Activated T-cell treated with anti-CD3 and anti-CD28 coated beads, Interleukin-2, amount 50 U/mL, for 48 hours (primary cell): ENCODE measurements at regions not wholly inside any gene's neighbourhood (a gene's known extent, or its start where the extent isn't known, plus 50 kb on each side); places are given as distances from the start of the nearest gene placed in this dataset.
"Not testable (repeated sequence)": the region's sequence is repeated elsewhere in the genome, so short reads cannot be mapped to it uniquely, and the experiment has no call there.

Experiments used
- DNase-seq, 2 experiments: peaks; one replicate each; pipeline ENCODE4 v3.0.0-alpha.2; 2020

DNA sequence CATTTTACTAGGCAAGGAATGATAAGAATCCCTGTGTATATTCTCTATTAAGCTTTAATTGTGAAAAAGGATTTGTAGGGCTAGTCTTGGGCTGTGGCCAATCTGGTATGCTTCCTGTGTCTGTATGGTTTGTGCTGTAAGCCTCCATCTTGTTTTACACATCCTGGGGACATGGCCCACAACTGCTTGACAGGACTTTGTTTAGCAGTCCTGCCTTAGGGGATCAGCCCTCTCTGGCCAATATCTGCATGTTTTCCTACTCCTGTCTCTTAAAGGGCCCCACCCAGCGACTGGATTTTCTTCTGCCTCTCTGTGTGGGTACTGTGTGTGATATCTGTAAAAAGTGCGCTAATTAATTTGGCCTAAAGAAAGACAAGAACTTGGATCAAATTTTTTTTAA lies 813.2 kb downstream of the PLA2G4A start:
- no peak for DNase-seq

- DNase-seq: no peak
Measured at GRCh38 chr1:187645651-187646050, 816.9 kb downstream of the PLA2G4A start.

DNA sequence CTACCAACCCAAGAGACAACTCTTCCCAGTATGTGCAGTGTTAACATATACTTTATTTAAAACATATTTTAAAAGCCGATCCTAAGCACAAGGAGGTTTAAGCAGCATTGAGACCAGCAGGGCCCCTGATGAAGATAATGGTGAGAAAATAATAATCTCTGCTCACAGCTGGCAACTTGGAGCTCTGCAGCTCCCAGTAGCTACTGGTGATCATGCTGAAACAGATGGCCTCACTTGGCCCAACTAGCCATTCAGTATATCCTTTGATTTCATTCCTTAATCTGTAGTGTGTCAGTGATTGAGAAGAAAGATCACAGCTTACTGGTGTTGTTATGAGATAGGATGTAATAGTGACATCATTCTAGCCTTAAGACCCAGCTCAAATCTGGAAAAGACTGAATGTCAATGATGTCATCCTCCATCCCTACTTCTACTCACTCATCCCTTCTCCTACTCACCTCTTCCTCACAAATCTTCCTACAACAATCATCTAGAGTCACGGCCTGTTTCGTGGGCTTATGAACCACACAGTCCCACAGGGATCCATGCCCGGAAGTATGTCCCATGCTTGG lies 817.9 kb downstream of the PLA2G4A start:
- DNase-seq: no peak

DNA sequence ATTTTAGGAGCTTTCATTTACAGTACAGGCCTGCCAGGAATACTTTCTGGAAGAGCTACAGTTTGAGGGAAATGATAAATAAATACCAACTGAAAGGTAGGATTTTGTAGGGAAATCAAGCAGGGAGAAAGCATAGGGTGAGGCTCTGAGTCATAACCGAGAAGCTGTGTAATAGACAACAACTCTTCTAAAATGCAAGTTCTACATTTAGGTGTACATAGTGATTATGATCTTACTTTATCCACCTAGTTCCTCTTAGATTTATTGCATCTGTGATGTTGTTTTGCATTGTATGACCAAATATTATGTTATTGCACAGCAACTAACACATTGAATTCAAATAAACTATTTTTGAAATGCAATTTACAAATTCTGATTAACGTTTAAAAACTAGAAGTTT lies 819.3 kb downstream of the PLA2G4A start:
- no peak for DNase-seq

DNA sequence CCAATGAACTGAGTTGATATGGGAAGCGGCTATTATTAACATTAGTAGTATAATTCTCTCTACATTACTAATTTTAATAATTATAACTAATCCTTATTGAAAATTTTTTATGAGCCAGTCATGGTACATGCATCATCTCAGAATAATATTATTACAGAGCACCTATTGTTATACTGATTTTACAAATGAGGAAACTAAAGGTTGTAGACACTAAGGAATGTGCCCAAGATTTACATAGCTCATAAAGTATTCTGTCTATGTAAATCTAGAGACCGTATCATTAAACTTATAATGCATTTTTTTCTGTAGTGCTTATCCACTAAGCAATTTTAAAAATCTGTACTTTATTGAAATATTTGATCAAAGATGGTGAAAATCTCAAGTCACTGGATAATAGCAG lies 825.9 kb downstream of the PLA2G4A start:
- DNase-seq: no peak

- no peak for DNase-seq
Measured at GRCh38 chr1:187655104-187655503, 826.4 kb downstream of the PLA2G4A start.

GRCh38 chr1:187665483-187665882 lies 836.7 kb downstream of the PLA2G4A start:
- no peak for DNase-seq

- no peak for DNase-seq
Measured at GRCh38 chr1:187680823-187681222, 852.1 kb downstream of the PLA2G4A start.

- no peak for DNase-seq
Measured at GRCh38 chr1:187682112-187682511, 853.4 kb downstream of the PLA2G4A start.

DNA sequence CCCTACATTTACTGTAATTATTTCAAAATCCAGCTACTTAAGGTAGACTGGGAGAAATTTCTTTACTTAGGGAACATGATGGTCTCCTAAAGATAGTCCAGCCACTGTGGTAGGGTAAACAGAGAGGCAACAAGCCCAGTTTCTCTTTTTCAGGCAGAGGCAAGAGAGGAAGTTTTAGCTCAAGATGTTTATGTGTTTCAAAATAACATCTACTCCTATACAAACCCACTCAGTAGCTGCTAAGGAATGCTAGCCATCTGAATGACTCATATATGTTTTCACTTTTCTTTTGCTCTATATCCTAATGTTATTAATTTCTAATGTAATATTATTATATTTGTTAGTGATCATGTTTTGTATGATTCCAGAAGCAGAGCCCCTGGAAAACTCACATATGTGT lies 856.6 kb downstream of the PLA2G4A start:
- no peak for DNase-seq

DNA sequence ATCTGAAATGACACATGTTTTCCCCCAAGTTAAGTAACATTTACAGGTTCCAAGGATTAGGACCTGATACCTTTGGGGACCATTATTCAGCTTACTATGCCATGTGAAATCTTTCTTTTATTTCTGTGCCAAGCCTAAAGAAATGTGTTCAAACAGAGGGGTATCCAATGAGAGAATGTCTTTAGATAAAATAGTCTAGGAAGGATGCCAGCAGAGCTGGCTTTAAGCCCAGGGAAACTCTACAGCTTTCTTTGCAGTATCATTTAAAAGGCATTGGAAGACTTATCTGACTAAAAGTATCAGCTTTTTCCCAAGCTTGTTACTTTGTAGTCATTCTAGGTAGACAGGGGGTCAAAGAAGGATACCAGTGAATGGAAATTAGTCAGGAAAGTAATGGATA lies 860.4 kb downstream of the PLA2G4A start:
- no peak for DNase-seq

GRCh38 chr1:187691439-187691838 lies 862.7 kb downstream of the PLA2G4A start:
- DNase-seq: no peak

DNA sequence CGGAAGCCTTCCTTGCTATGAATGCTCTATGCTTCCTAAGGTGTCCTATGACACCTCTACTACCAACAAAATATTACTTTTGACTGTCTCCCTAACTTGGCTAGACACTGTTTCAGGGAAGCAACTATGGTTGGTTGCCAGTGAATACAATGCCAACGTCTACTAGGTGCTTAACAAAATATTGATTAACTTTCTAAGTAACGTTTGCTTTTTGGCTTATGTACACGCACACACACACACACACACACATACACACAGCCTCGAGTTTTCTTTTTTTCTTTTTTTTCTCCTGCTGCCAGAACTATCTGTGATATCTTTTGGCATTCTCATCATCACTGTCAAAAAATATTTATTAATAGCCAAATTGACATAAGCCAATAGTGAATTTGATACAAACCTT lies 864.0 kb downstream of the PLA2G4A start:
- DNase-seq: no peak

DNA sequence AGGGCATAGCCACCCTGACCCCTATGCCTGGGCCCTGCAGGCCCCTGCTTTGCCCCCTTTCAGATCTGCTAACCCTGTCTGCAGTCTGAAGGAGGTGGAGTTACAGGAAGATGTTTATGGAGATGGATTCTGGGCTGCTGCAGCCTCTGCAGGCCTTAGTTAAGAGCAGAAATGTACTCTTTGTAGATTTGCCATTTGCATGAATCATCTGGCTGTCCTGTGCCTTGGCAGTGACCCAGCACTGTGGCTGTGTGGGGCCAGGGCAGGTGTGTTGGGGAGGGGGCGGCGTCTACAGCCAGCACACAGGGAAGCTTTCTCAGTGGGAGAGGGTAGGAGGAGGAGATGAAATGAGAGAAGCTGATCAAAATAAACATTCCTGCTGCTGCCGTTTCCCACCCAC lies 867.3 kb downstream of the PLA2G4A start:
- no peak for DNase-seq

GRCh38 chr1:187703138-187704130 lies 874.7 kb downstream of the PLA2G4A start:
- DNase-seq: not testable (repeated sequence)

GRCh38 chr1:187714470-187714869 lies 885.7 kb downstream of the PLA2G4A start:
- no peak for DNase-seq

- DNase-seq: no peak
Measured at GRCh38 chr1:187715483-187715882, 886.7 kb downstream of the PLA2G4A start.

GRCh38 chr1:187716160-187716559 lies 887.4 kb downstream of the PLA2G4A start:
- no peak for DNase-seq

- DNase-seq: no peak
Measured at GRCh38 chr1:187718527-187718926, 889.8 kb downstream of the PLA2G4A start.

DNA sequence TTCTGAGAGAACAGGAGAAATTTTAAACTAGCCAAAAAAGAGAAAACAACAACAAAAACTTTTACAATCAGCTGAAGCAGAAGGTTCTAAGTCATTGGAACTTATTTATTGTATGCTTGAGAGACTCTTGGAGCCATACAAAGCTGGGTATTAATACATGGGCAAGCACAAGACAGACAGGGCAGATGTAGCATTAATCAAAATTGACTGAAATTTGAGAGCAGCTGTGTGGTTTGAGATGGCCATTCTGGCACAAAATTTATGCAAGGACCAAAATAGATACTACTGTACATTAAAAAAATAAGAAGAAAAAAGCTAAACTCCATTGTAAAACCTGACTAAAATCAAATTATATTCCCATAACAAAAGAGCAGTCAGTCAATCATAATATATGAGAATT lies 892.5 kb downstream of the PLA2G4A start:
- no peak for DNase-seq

DNA sequence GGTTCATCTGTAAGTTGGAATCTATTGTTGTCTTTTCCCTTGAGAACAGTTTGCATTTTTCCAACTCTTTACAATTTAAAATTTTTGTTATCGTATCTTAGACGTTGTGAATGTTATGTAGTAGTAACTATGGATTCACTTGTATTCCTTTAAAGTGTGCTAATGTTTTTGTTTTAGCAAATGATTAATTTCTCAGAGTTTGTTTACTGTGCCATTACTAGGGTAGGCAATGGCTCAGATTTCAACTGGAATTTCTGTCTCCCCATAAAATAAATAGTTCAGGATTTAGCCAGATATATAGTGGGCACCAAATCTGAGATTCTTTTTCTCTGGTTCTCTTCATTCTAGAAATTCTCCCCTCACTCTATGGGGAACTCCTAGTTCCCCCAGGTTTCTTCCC lies 896.5 kb downstream of the PLA2G4A start:
- DNase-seq: no peak

GRCh38 chr1:187733232-187733631 lies 904.5 kb downstream of the PLA2G4A start:
- no peak for DNase-seq

- no peak for DNase-seq
Measured at GRCh38 chr1:187734427-187734826, 905.7 kb downstream of the PLA2G4A start.

GRCh38 chr1:187744665-187745064 lies 915.9 kb downstream of the PLA2G4A start:
- DNase-seq: no peak
